A673 (cell line): ENCODE measurements at regions not wholly inside any gene's neighbourhood (a gene's known extent, or its start where the extent isn't known, plus 50 kb on each side); places are given as distances from the start of the nearest gene placed in this dataset.

Experiments used
- BruUV-seq: library from RNA; stranded (reverse); fragments of 400-500 nt; replicated peaks from 2 replicates; lab custom pipeline; 2021; lab: Mats Ljungman, UMichigan
- CTCF ChIA-PET: fragments of 300-600 bp; sonication (Branson Sonifier 250); formaldehyde crosslinking; loops from one replicate; lab custom pipeline; 2022; ENCODE audit warnings: antibody characterized with exemption; lab: Charles Lee
- POLR2A ChIA-PET: fragments of 300-600 bp; sonication (Branson Sonifier 250); formaldehyde crosslinking; loops from one replicate; lab custom pipeline; 2022; ENCODE audit warnings: antibody characterized with exemption; ENCODE audit not compliant: low non-redundant PET; lab: Charles Lee
- DNase-seq: peaks from one replicate; pipeline ENCODE4 v3.0.0-alpha.2; 2015; ENCODE audit warnings: low spot score
- H3K27ac ChIP-seq: fragments of 200-600 bp; sonication (generic); 2 replicates; pipeline ENCODE4 v1.5.1; 2016; ENCODE audit warnings: mixed run types, low read depth, mild to moderate bottlenecking, mixed read lengths, antibody characterized with exemption, low read length; ENCODE audit not compliant: poor library complexity, severe bottlenecking
- H3K27me3 ChIP-seq: fragments of 200-600 bp; sonication (generic); replicated peaks from 2 replicates; pipeline ENCODE4 v1.6.1; 2017; ENCODE audit warnings: mixed run types, low read depth, mild to moderate bottlenecking, mixed read lengths, antibody characterized with exemption, low read length; ENCODE audit not compliant: insufficient read depth, poor library complexity
- H3K36me3 ChIP-seq: fragments of 200-600 bp; sonication (generic); 2 replicates; pipeline ENCODE4 v1.6.1; 2016; ENCODE audit warnings: mixed run types, mild to moderate bottlenecking, mixed read lengths, antibody characterized with exemption, low read length; ENCODE audit not compliant: insufficient read depth, poor library complexity, severe bottlenecking
- H3K4me1 ChIP-seq: fragments of 200-600 bp; sonication (generic); 2 replicates; pipeline ENCODE4 v1.6.1; 2017; ENCODE audit warnings: mixed run types, mild to moderate bottlenecking, mixed read lengths, antibody characterized with exemption, low read length; ENCODE audit not compliant: insufficient read depth, poor library complexity, severe bottlenecking
- H3K4me3 ChIP-seq: fragments of 200-600 bp; sonication (generic); 2 replicates; pipeline ENCODE4 v1.5.1; 2016; ENCODE audit warnings: low read depth, mixed run types, mild to moderate bottlenecking, mixed read lengths, low read length; ENCODE audit not compliant: poor library complexity, severe bottlenecking
- H3K9me3 ChIP-seq: fragments of 200-600 bp; sonication (generic); 2 replicates; pipeline ENCODE4 v1.6.1; 2016; ENCODE audit warnings: mixed run types, low read depth, mild to moderate bottlenecking, mixed read lengths, antibody characterized with exemption, low read length; ENCODE audit not compliant: poor library complexity, severe bottlenecking
- CTCF ChIP-seq: fragments of 300-800, 200-600 bp; sonication (generic); conservative IDR thresholded peaks from 2 replicates; pipeline ENCODE4 v1.5.1; 2017; ENCODE audit warnings: low read depth, mild to moderate bottlenecking, antibody characterized with exemption, low read length, moderate library complexity, mixed read lengths
- EZH2 ChIP-seq: fragments of 200-600 bp; sonication (generic); IDR thresholded peaks from 2 replicates; pipeline ENCODE4 v1.6.1; 2017; ENCODE audit warnings: borderline replicate concordance, low read depth, mild to moderate bottlenecking, mixed read lengths, antibody characterized with exemption, low read length; ENCODE audit not compliant: poor library complexity, severe bottlenecking
- intact Hi-C: fragments of 100-400 bp; cut with micrococcal nuclease; formaldehyde crosslinking; loops from one replicate; pipeline ENCODE4 v1.10.0; 2022; ENCODE audit not compliant: unreplicated experiment

GRCh38 chr16:73355981-73356380, 308.1 kb upstream of the ZFHX3 start:
- no TSS peak for BruUV-seq
- peaks cover 23% of the 10 kb centered on the region for H3K27me3 ChIP-seq
- H3K27ac ChIP-seq = no peak overlapping the region
- no peaks in the 10 kb centered on the region for H3K36me3 ChIP-seq
- intact Hi-C loops = no loop called here
- no peaks in the 10 kb centered on the region for H3K4me1 ChIP-seq
- ChIA-PET POLR2A (no interaction called here), CTCF (no interaction called here)
- TF ChIP-seq EZH2 (no peak), CTCF (no peak)
- no peak for DNase-seq
- no peaks in the 10 kb centered on the region for H3K9me3 ChIP-seq
- no peak overlapping the region for H3K4me3 ChIP-seq

GRCh38 chr16:73354434-73354833, 306.5 kb upstream of the ZFHX3 start:
- no peak overlapping the region for H3K4me3 ChIP-seq
- H3K9me3 ChIP-seq = no peaks in the 10 kb centered on the region
- H3K4me1 ChIP-seq = no peaks in the 10 kb centered on the region
- BruUV-seq = no TSS peak
- peaks cover 26% of the 10 kb centered on the region for H3K27me3 ChIP-seq
- H3K36me3 ChIP-seq = no peaks in the 10 kb centered on the region
- H3K27ac ChIP-seq = no peak overlapping the region
- no peak for DNase-seq
- intact Hi-C loops = no loop called here
- no peak for TF ChIP-seq EZH2
- ChIA-PET CTCF (no interaction called here), POLR2A (no interaction called here)

GRCh38 chr16:73350707-73351452, 303.0 kb upstream of the ZFHX3 start:
- TF ChIP-seq CTCF (no peak), EZH2 (no peak)
- Histone ChIP-seq H3K27ac (no peak overlapping the region), H3K4me3 (no peak overlapping the region), H3K4me1 (no peaks in the 10 kb centered on the region), H3K27me3 (peaks cover 38% of the 10 kb centered on the region), H3K9me3 (no peaks in the 10 kb centered on the region), H3K36me3 (no peaks in the 10 kb centered on the region)
- CTCF ChIA-PET = no interaction called here
- no peak for DNase-seq
- BruUV-seq = no TSS peak
- POLR2A ChIA-PET = no interaction called here
- intact Hi-C loops = no loop called here
